Activated CD8-positive, alpha-beta T cell treated with anti-CD3 and anti-CD28 coated beads for 36 hours (primary cell): ENCODE measurements at regions not wholly inside any gene's neighbourhood (a gene's known extent, or its start where the extent isn't known, plus 50 kb on each side); places are given as distances from the start of the nearest gene placed in this dataset.

Experiments
- ATAC-seq: fragments of 200-7000 bp; cut with Tn5 transposase; one replicate; pipeline ENCODE4 v1.10.0; 2021; ENCODE audit warnings: mild to moderate bottlenecking, moderate library complexity
- CTCF ChIA-PET: fragments of 350-600 bp; sonication (Branson Sonifier 250); formaldehyde crosslinking; loops from one replicate; lab custom pipeline; 2021; ENCODE audit warnings: antibody characterized with exemption; lab: Charles Lee
- POLR2A ChIA-PET: fragments of 350-600 bp; sonication (Branson Sonifier 250); formaldehyde crosslinking; loops from one replicate; lab custom pipeline; 2021; ENCODE audit warnings: antibody characterized with exemption; lab: Charles Lee
- DNase-seq: peaks from one replicate; pipeline ENCODE4 v3.0.0-alpha.2; 2020
- H3K27ac Mint-ChIP-seq: one replicate; pipeline ENCODE4 v1.8.0; 2021; ENCODE audit warnings: mild to moderate bottlenecking, mixed read lengths
- H3K27me3 Mint-ChIP-seq: one replicate; pipeline ENCODE4 v1.8.0; 2021; ENCODE audit warnings: mixed read lengths
- H3K36me3 Mint-ChIP-seq: one replicate; pipeline ENCODE4 v1.8.0; 2021; ENCODE audit warnings: low read depth, mixed read lengths
- H3K4me1 Mint-ChIP-seq: one replicate; pipeline ENCODE4 v1.8.0; 2021; ENCODE audit warnings: low read depth, mixed read lengths
- H3K4me3 Mint-ChIP-seq: one replicate; pipeline ENCODE4 v1.8.0; 2021; ENCODE audit warnings: mild to moderate bottlenecking, moderate library complexity, mixed read lengths
- H3K9me3 Mint-ChIP-seq: one replicate; pipeline ENCODE4 v1.8.0; 2021; ENCODE audit warnings: mixed read lengths
- CTCF ChIP-seq: fragments of 200-600 bp; IDR thresholded peaks from one replicate; pipeline ENCODE4 v1.8.0; 2022; ENCODE audit warnings: antibody characterized with exemption, mild to moderate bottlenecking
- intact Hi-C: fragments of 100-400 bp; cut with micrococcal nuclease; formaldehyde crosslinking; loops from one replicate; pipeline ENCODE4 v1.10.0; 2022

GRCh38 chr20:63085151-63085861 lies 78.5 kb upstream of the BHLHE23 start:
- ATAC-seq (no peak), DNase-seq (no peak)
- no peaks in the 10 kb centered on the region for H3K4me1 Mint-ChIP-seq
- ChIA-PET CTCF (no interaction called here), POLR2A (no interaction called here)
- H3K4me3 Mint-ChIP-seq = no peak overlapping the region
- no peaks in the 10 kb centered on the region for H3K9me3 Mint-ChIP-seq
- TF ChIP-seq CTCF = no peak
- H3K27me3 Mint-ChIP-seq = peaks cover 20% of the 10 kb centered on the region
- H3K27ac Mint-ChIP-seq = no peak overlapping the region
- intact Hi-C loops = no loop called here
- no peaks in the 10 kb centered on the region for H3K36me3 Mint-ChIP-seq

- CTCF ChIA-PET = no interaction called here
- Mint-ChIP-seq H3K9me3 (peaks cover 3% of the 10 kb centered on the region), H3K27me3 (peaks cover 23% of the 10 kb centered on the region), H3K4me3 (no peak overlapping the region), H3K27ac (no peak overlapping the region), H3K36me3 (no peaks in the 10 kb centered on the region), H3K4me1 (no peaks in the 10 kb centered on the region)
- TF ChIP-seq CTCF = no peak
- ATAC-seq (no peak), DNase-seq (no peak)
- POLR2A ChIA-PET = no interaction called here
- intact Hi-C loops = no loop called here
Observed at GRCh38 chr20:63084563-63084927, 77.8 kb upstream of the BHLHE23 start.

- no peak for TF ChIP-seq CTCF
- intact Hi-C loops = no loop called here
- Mint-ChIP-seq H3K36me3 (no peaks in the 10 kb centered on the region), H3K4me3 (no peak overlapping the region), H3K9me3 (peaks cover 5% of the 10 kb centered on the region), H3K27me3 (peaks cover 23% of the 10 kb centered on the region), H3K4me1 (no peaks in the 10 kb centered on the region), H3K27ac (no peak overlapping the region)
- ChIA-PET CTCF (no interaction called here), POLR2A (interaction anchor here (1.4 kb wide), 1 partner anchor 68 kb away, joined by 3 read pairs; no protein-coding TSS in a partner anchor)
- ATAC-seq (no peak), DNase-seq (no peak)
Observed at GRCh38 chr20:63083831-63084562, 77.2 kb upstream of the BHLHE23 start.

- peaks cover 9% of the 10 kb centered on the region for H3K9me3 Mint-ChIP-seq
- no peak for TF ChIP-seq CTCF
- ATAC-seq (no peak), DNase-seq (no peak)
- peaks cover 22% of the 10 kb centered on the region for H3K27me3 Mint-ChIP-seq
- intact Hi-C loops = no loop called here
- H3K4me1 Mint-ChIP-seq = no peaks in the 10 kb centered on the region
- POLR2A ChIA-PET = interaction anchor here (1.2 to 1.4 kb wide), 2 partner anchors 21 to 68 kb away, joined by 3 to 4 read pairs; no protein-coding TSS in a partner anchor
- H3K27ac Mint-ChIP-seq = no peak overlapping the region
- H3K4me3 Mint-ChIP-seq = no peak overlapping the region
- H3K36me3 Mint-ChIP-seq = no peaks in the 10 kb centered on the region
- CTCF ChIA-PET = interaction anchor here (0.8 kb wide), 1 partner anchor 140 kb away, joined by 3 read pairs; no protein-coding TSS in a partner anchor
Observed at GRCh38 chr20:63082939-63083735, 76.4 kb upstream of the BHLHE23 start.
